ENCODE measurements at regions not wholly inside any gene's neighbourhood (a gene's known extent, or its start where the extent isn't known, plus 50 kb on each side); places are given as distances from the start of the nearest gene placed in this dataset.

DNA sequence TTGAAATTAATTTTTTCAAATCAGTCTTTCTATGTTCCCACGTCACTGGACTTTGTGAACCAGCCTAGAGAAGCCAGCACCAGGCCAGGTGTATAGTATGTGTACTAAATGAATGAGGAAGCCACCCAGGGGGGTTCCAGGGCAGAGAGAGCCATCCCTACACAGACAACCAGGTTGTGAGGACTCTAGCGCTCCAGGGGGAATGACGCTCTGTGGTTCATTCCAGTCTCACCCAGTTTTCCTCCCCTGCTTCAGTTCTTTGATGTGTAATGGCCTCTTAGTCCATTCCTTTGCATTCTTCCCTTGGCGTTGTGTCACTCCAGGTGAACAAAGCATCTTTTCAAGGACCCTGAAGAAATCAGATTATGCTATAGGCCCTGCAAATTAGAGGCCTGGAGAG is 330.6 kb downstream of the NSG2 start:
- Histone ChIP-seq H3K4me1 (ENCODE audit: insufficient read depth) (no peaks in the 10 kb centered on the region), H3K27ac (no peak overlapping the region), H3K9me3 (no peaks in the 10 kb centered on the region), H3K36me3 (no peaks in the 10 kb centered on the region), H3K4me3 (no peak overlapping the region), H3K27me3 (no peaks in the 10 kb centered on the region)
- WGBS, 3 donors, result 70 to 80% (median 79%) methylated on average over 4 of the region's 4 CpGs
- TF ChIP-seq EP300 (IDR thresholded peaks at IDR 0.05) (no peak), POLR2A (IDR thresholded peaks at IDR 0.05) (no peak)
- TF ChIP-seq, protein P1, sequence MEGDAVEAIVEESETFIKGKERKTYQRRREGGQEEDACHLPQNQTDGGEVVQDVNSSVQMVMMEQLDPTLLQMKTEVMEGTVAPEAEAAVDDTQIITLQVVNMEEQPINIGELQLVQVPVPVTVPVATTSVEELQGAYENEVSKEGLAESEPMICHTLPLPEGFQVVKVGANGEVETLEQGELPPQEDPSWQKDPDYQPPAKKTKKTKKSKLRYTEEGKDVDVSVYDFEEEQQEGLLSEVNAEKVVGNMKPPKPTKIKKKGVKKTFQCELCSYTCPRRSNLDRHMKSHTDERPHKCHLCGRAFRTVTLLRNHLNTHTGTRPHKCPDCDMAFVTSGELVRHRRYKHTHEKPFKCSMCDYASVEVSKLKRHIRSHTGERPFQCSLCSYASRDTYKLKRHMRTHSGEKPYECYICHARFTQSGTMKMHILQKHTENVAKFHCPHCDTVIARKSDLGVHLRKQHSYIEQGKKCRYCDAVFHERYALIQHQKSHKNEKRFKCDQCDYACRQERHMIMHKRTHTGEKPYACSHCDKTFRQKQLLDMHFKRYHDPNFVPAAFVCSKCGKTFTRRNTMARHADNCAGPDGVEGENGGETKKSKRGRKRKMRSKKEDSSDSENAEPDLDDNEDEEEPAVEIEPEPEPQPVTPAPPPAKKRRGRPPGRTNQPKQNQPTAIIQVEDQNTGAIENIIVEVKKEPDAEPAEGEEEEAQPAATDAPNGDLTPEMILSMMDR (IDR thresholded peaks at IDR 0.05), result no peak
- no peak for DNase-seq
- intact Hi-C loops (cut with DNase I), result no loop called here

DNA sequence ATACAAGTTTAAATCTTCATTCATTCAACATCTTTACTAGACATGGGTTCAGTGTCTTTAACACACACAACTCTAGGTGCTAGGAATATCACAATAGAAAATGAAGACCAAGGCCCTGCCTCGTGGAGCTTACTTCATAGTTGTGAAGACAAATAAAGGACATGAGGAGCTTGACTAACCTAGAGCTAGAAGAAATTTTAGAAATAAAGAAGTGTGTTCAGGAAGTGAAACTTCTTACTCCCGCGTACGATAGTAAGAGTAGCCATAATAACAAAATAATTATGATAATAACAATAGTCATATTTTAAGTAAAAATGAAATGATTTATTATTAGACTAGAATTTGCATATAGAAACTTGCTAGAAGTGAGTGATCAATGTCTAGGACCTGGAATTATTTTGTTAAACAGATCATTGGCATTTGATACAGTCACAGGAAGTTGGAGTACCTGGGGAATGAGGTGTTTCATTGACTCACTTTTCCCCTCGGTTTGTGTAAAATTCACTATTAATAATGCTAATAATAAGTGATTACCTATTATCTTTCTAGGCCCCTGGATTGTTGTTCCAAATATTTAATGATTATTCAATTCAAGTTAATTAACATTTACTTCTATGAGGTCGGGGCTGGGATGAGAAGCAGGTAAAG is 331.3 kb downstream of the NSG2 start:
- intact Hi-C loops (cut with DNase I), result no loop called here
- Histone ChIP-seq H3K36me3 (no peaks in the 10 kb centered on the region), H3K4me1 (ENCODE audit: insufficient read depth) (no peaks in the 10 kb centered on the region), H3K9me3 (no peaks in the 10 kb centered on the region), H3K27ac (no peak overlapping the region), H3K27me3 (no peaks in the 10 kb centered on the region), H3K4me3 (no peak overlapping the region)
- no peak for DNase-seq
- 72 to 80% (median 79%) methylated on average over 6 of the region's 6 CpGs for WGBS, 3 donors
- TF ChIP-seq EP300 (IDR thresholded peaks at IDR 0.05), result no peak
- TF ChIP-seq POLR2A (IDR thresholded peaks at IDR 0.05), result no peak
- TF ChIP-seq, protein P1 (IDR thresholded peaks at IDR 0.05), result no peak

DNA sequence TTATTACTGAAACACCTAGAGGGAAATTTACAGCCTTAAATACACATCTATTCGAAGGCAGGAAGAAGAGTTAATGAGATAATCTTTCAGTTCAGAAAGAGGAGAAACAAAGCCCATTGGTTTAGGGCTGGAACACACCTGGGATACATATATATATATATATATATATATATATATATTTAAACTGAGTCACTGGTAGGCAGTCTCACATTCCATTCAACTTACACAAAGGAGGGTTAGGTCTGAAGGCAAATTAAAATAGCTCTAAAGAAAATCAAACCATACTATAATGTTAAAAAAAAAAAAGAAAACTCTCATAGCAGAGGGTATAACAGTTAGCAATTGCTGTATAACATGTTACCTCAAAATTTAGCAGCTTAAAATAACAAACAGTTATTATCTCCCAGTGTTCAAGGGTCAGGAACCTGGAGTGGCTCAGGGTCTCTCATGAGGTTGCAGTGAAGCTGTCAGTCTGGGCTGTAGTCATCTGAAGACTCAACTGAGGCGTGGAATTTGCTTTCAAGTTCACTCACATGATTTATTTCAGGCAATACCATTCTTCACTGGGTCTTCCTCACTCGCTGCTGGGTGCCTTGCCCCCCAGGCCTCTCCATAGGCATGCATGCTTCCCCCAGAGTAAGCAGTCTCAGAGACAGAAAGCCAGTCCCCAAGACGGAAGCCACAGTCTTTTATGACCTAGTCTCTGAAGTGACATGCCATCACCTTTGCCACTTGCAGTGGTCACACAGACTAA is 332.8 kb downstream of the NSG2 start:
- DNase-seq, result no peak
- Histone ChIP-seq H3K27me3 (no peaks in the 10 kb centered on the region), H3K9me3 (no peaks in the 10 kb centered on the region), H3K4me3 (no peak overlapping the region), H3K4me1 (ENCODE audit: insufficient read depth) (no peaks in the 10 kb centered on the region), H3K36me3 (no peaks in the 10 kb centered on the region), H3K27ac (no peak overlapping the region)
- intact Hi-C loops (cut with DNase I), result no loop called here
- no peak for TF ChIP-seq POLR2A (IDR thresholded peaks at IDR 0.05)
- no peak for TF ChIP-seq EP300 (IDR thresholded peaks at IDR 0.05)
- TF ChIP-seq, protein P1 (IDR thresholded peaks at IDR 0.05), result no peak
- WGBS, 3 donors, result 60 to 75% (median 64%) methylated on average over 4 of the region's 4 CpGs

DNA sequence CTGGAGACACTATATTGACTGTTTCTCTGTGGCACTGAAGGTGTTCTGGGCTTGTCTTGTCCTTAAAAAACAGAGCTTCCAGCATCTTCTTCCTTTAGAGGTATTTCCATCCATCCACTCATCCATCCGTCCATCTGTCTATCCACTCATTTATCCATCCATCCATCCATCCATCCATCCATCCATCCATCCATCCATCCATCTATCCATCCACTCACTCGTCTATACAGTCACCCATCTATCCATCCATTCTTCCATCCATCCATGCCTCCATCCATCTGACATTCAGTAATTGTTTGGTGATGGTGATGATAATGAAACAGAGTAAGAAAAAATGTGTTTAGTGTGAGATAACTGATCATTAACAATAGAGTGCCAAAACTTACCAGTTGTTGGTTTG is 334.8 kb downstream of the NSG2 start:
- H3K4me3 ChIP-seq, result no peak overlapping the region
- H3K36me3 ChIP-seq, result no peaks in the 10 kb centered on the region
- H3K9me3 ChIP-seq, result no peaks in the 10 kb centered on the region
- TF ChIP-seq POLR2A (IDR thresholded peaks at IDR 0.05), result no peak
- TF ChIP-seq, protein P1 (IDR thresholded peaks at IDR 0.05), result no peak
- TF ChIP-seq EP300 (IDR thresholded peaks at IDR 0.05), result no peak
- H3K27ac ChIP-seq, result no peak overlapping the region
- no peak for DNase-seq
- H3K27me3 ChIP-seq, result no peaks in the 10 kb centered on the region
- intact Hi-C loops (cut with DNase I), result no loop called here
- 55 to 76% (median 65%) methylated on average over 2 of the region's 2 CpGs for WGBS, 3 donors
- no peaks in the 10 kb centered on the region for H3K4me1 ChIP-seq (ENCODE audit: insufficient read depth)
